ENCODE measurements at regions not wholly inside any gene's neighbourhood (a gene's known extent, or its start where the extent isn't known, plus 50 kb on each side); places are given as distances from the start of the nearest gene placed in this dataset.

- H3K9me3 ChIP-seq (ENCODE audit: insufficient read depth, low read length, severe bottlenecking), result no peaks in the 10 kb centered on the region
- no peaks in the 10 kb centered on the region for H3K36me3 ChIP-seq (ENCODE audit: insufficient read depth, low read length)
- ATAC-seq (ENCODE audit: insufficient read depth, low read depth) (no peak), DNase-seq (no peak)
- no peaks in the 10 kb centered on the region for H4K20me1 ChIP-seq (ENCODE audit: insufficient read depth, low read length)
- no peak overlapping the region for H3K4me2 ChIP-seq (ENCODE audit: insufficient read depth, low read length)
- H2AFZ ChIP-seq (ENCODE audit: low read depth, low read length), result no peak overlapping the region
- H3K27ac ChIP-seq (ENCODE audit: low read length), result no peak overlapping the region
- H3K9ac ChIP-seq (ENCODE audit: low read depth, low read length), result no peak overlapping the region
- TF ChIP-seq EZH2 (IDR thresholded peaks at IDR 0.05; ENCODE audit: borderline replicate concordance, low read depth, low read length, severe bottlenecking) (no peak), CTCF (IDR thresholded peaks at IDR 0.05; ENCODE audit: borderline replicate concordance, extremely low read depth, low read length, poor library complexity, severe bottlenecking) (no peak)
- H3K4me3 ChIP-seq (ENCODE audit: low read depth in 1 of 2, low read length in 2 of 2), result no peak overlapping the region
- no peaks in the 10 kb centered on the region for H3K27me3 ChIP-seq (ENCODE audit: insufficient read depth, low read length, poor library complexity)
- H3K4me1 ChIP-seq (ENCODE audit: insufficient read depth, low read length), result no peaks in the 10 kb centered on the region
- H3K79me2 ChIP-seq (ENCODE audit: insufficient read depth, low read length), result no peaks in the 10 kb centered on the region
Measured at GRCh38 chr1:4081806-4082711, 182.0 kb upstream of the C1orf174 start.

GRCh38 chr1:4083231-4084047, 183.4 kb upstream of the C1orf174 start:
- no peaks in the 10 kb centered on the region for H3K4me1 ChIP-seq (ENCODE audit: insufficient read depth, low read length)
- TF ChIP-seq EZH2 (IDR thresholded peaks at IDR 0.05; ENCODE audit: borderline replicate concordance, low read depth, low read length, severe bottlenecking) (no peak), CTCF (IDR thresholded peaks at IDR 0.05; ENCODE audit: borderline replicate concordance, extremely low read depth, low read length, poor library complexity, severe bottlenecking) (no peak)
- DNase-seq (no peak), ATAC-seq (ENCODE audit: insufficient read depth, low read depth) (no peak)
- no peaks in the 10 kb centered on the region for H4K20me1 ChIP-seq (ENCODE audit: insufficient read depth, low read length)
- H3K36me3 ChIP-seq (ENCODE audit: insufficient read depth, low read length), result no peaks in the 10 kb centered on the region
- H3K4me2 ChIP-seq (ENCODE audit: insufficient read depth, low read length), result no peak overlapping the region
- no peak overlapping the region for H3K9ac ChIP-seq (ENCODE audit: low read depth, low read length)
- no peak overlapping the region for H2AFZ ChIP-seq (ENCODE audit: low read depth, low read length)
- H3K4me3 ChIP-seq (ENCODE audit: low read depth in 1 of 2, low read length in 2 of 2), result no peak overlapping the region
- no peaks in the 10 kb centered on the region for H3K79me2 ChIP-seq (ENCODE audit: insufficient read depth, low read length)
- peaks cover 3% of the 10 kb centered on the region for H3K27me3 ChIP-seq (ENCODE audit: insufficient read depth, low read length, poor library complexity)
- H3K9me3 ChIP-seq (ENCODE audit: insufficient read depth, low read length, severe bottlenecking), result no peaks in the 10 kb centered on the region
- H3K27ac ChIP-seq (ENCODE audit: low read length), result no peak overlapping the region

- peaks cover 4% of the 10 kb centered on the region for H3K27me3 ChIP-seq (ENCODE audit: insufficient read depth, low read length, poor library complexity)
- H3K79me2 ChIP-seq (ENCODE audit: insufficient read depth, low read length), result no peaks in the 10 kb centered on the region
- no peak overlapping the region for H2AFZ ChIP-seq (ENCODE audit: low read depth, low read length)
- H3K4me2 ChIP-seq (ENCODE audit: insufficient read depth, low read length), result no peak overlapping the region
- TF ChIP-seq EZH2 (IDR thresholded peaks at IDR 0.05; ENCODE audit: borderline replicate concordance, low read depth, low read length, severe bottlenecking) (no peak), CTCF (IDR thresholded peaks at IDR 0.05; ENCODE audit: borderline replicate concordance, extremely low read depth, low read length, poor library complexity, severe bottlenecking) (no peak)
- H3K9me3 ChIP-seq (ENCODE audit: insufficient read depth, low read length, severe bottlenecking), result no peaks in the 10 kb centered on the region
- no peak overlapping the region for H3K27ac ChIP-seq (ENCODE audit: low read length)
- no peaks in the 10 kb centered on the region for H3K36me3 ChIP-seq (ENCODE audit: insufficient read depth, low read length)
- H3K4me1 ChIP-seq (ENCODE audit: insufficient read depth, low read length), result no peaks in the 10 kb centered on the region
- DNase-seq, result no peak
- H4K20me1 ChIP-seq (ENCODE audit: insufficient read depth, low read length), result no peaks in the 10 kb centered on the region
- no peak overlapping the region for H3K4me3 ChIP-seq (ENCODE audit: low read depth in 1 of 2, low read length in 2 of 2)
- no peak for ATAC-seq (ENCODE audit: insufficient read depth, low read depth)
- no peak overlapping the region for H3K9ac ChIP-seq (ENCODE audit: low read depth, low read length)
Measured at GRCh38 chr1:4084048-4084431, 184.0 kb upstream of the C1orf174 start.

All from DND-41 (cell line).